GM12873 (cell line): ENCODE measurements at regions not wholly inside any gene's neighbourhood (a gene's known extent, or its start where the extent isn't known, plus 50 kb on each side); places are given as distances from the start of the nearest gene placed in this dataset.

Source experiments
- CTCF ChIP-seq: IDR thresholded peaks from 2 replicates; pipeline ENCODE4 v1.5.1; 2012; ENCODE audit warnings: low read depth, mild to moderate bottlenecking, moderate library complexity, low read length, control low read depth; ENCODE audit not compliant: insufficient read depth; ENCODE audit errors: missing control alignments

DNA sequence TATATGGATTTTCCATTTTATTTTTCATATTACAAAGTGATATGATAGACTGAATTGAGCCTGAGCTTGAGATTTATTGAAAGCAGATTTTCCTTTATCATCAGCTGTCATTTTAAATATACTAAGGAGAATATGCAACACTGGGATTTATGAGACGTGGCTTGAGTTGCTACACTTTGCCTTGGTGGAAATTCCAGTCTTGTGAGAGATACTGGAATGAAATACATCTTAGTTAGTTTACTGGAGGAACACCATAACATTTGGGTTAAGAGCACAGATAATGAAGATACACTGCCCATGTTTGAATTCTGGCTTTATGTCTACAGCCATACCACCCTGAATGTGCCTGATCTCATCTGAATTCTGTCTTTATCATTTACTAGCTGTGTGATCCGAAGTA is 86.5 kb upstream of the IFNGR1 start:
- TF ChIP-seq CTCF = no peak

DNA sequence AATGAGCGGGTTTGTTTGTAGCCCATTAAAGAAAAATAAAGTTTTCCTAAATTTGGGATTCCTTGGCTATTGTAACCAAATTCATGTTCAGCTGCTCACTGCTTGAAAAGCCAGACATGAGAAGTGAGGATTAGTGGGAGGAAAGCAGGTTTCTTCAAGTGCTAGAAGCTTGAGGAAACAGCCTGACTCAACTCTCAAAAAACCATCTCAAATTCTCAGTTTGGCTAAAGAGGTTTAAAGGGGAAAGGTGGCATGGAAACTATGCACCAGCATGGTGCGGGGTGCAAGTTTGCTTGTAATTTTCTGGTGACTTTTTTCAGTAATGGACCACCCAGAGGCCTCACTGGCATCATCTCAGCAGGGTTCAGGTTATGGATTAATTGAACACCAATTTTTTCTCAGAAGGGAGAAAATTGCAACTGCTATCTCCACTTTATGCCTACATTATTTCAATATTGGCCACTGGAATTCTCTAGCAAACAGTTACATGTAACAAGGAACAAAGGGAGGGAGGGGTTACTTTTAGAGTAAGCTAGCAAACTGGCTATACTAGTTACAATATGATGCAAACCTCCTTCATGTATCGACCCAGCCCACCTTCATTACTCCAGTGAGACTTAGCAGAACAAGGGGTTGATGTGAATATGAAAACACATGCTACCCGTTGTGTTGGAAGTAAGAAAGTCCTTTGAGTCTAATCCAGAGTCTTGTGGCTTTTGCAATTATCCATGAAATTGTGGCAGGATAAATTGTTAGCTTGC is 85.0 kb upstream of the IFNGR1 start:
- no peak for TF ChIP-seq CTCF

DNA sequence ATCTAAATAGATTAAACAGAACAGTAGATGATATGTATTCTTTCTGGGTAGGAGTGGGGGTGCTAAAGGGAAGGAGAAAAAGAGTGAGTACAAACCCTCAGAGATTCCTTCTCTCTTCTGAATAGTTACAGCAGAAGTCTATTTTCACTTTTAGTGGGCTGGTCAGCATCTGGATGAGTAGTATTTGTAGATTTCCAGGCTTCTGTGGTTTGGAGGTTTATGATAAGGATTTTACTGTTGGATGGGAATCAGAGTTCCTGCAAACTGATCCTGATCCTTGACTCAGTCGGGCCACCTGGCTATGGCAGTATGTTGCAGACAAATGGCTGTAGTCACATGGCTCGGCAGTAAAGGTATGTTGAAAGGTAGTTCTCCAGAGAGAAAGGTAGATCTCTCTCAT is 84.3 kb upstream of the IFNGR1 start:
- TF ChIP-seq CTCF = no peak

GRCh38 chr6:137299681-137300080 is 80.5 kb upstream of the IFNGR1 start:
- no peak for TF ChIP-seq CTCF

- no peak for TF ChIP-seq CTCF
Measured at GRCh38 chr6:137297887-137298286, 78.7 kb upstream of the IFNGR1 start.

GRCh38 chr6:137291441-137291840 is 72.3 kb upstream of the IFNGR1 start:
- TF ChIP-seq CTCF = no peak

DNA sequence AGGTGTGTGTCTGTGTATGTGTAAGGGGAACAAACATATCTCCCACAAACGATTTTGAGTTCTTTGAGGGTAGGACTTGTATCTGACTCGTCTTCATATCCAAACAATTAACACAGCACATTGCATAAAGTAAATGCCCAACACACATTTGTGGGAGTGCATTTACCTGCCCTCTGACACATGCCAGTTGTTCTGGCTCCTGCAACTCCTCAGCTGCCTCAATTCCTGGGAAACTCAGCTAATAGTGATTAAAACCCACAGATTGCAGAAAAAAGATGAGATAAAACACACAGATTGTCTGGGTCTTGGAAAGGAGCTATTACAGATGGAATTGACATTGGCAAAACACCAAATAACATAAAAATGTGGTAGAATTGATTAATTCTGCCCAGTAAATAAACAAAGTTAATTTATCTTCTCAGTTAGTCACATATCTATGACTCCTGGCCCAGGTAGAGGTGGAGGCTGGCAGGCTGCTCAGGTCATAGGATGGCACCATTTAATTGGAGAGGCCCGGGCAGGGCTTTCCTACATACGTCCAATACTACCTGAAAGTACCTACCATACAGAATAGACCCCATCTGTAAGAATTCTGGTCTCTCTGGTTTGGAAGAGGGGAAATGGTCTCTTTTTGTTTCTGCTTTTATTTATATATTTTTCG is 71.5 kb upstream of the IFNGR1 start:
- TF ChIP-seq CTCF = no peak
